ENCODE measurements at regions not wholly inside any gene's neighbourhood (a gene's known extent, or its start where the extent isn't known, plus 50 kb on each side); places are given as distances from the start of the nearest gene placed in this dataset.

DNA sequence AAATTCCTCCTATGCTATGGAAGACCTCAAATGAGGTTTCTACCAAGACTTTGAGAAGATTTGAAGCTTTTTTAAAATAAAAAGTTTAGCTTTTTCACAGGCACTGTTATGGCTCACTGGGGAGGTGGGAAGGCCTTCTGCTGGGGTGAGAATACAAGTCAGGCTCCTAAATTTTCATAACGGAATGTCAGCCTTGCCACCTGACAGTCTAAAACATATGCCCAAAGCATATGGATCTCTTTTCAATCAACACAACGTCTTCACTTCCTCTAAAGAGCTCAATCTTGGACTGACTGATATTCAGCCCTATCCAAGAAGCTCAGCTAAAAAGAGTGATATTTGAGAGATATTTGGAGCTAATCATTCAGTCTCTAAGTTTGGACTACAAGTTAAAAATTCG lies 57.1 kb upstream of the LIN7C start:
- intact Hi-C loops (cut with micrococcal nuclease): no loop called here
- POLR2A ChIA-PET: no interaction called here
- H3K4me3 ChIP-seq (ENCODE audit: control extremely low read depth in 1 of 5, extremely low read depth in 1 of 5, insufficient read depth in 1 of 5, low read depth in 2 of 5, low read length in 4 of 5): no peak overlapping the region
- no CpG with 5 or more reads among the region's 3 CpGs for WGBS (ENCODE audit: insufficient coverage)
- no peak overlapping the region for H2AFZ ChIP-seq (ENCODE audit: insufficient read depth, low read depth, low read length, poor library complexity, severe bottlenecking)
- CTCF ChIA-PET: no interaction called here
- no peaks in the 10 kb centered on the region for H3K4me1 Mint-ChIP-seq
- no peaks in the 10 kb centered on the region for H3K27me3 ChIP-seq (replicated peaks in 1 of 4; ENCODE audit: control extremely low read depth in 1 of 4, control insufficient read depth in 3 of 4, insufficient read depth in 4 of 4, low read length in 3 of 4)
- ATAC-seq (ENCODE audit: low read depth): no peak
- H3K4me2 ChIP-seq (replicated peaks; ENCODE audit: low read depth, low read length, poor library complexity, severe bottlenecking): no peak overlapping the region
- H3K9me3 ChIP-seq (ENCODE audit: control extremely low read depth in 1 of 3, control insufficient read depth in 2 of 3, insufficient read depth in 1 of 3, low read length in 2 of 3): no peaks in the 10 kb centered on the region
- no peaks in the 10 kb centered on the region for H3K36me3 ChIP-seq (replicated peaks in 1 of 2; ENCODE audit: control extremely low read depth in 1 of 2, control insufficient read depth in 1 of 2, extremely low read depth in 1 of 2, insufficient read depth in 2 of 2, low read length in 1 of 2)
- H4K20me1 ChIP-seq (ENCODE audit: control insufficient read depth, insufficient read depth, low read length, poor library complexity, severe bottlenecking): no peaks in the 10 kb centered on the region
- no peak for DNase-seq
- H3K9ac ChIP-seq (ENCODE audit: low read length): no peak overlapping the region
- H3K27ac Mint-ChIP-seq: no peak overlapping the region
- no peak overlapping the region for H3K4me3 Mint-ChIP-seq
- H3K27me3 Mint-ChIP-seq: peaks cover 4% of the 10 kb centered on the region
- no peaks in the 10 kb centered on the region for H3K9me3 Mint-ChIP-seq (ENCODE audit: insufficient read depth)
- H3K79me2 ChIP-seq (ENCODE audit: control insufficient read depth, insufficient read depth, low read length): no peaks in the 10 kb centered on the region
- no peaks in the 10 kb centered on the region for H3K4me1 ChIP-seq (ENCODE audit: control insufficient read depth in 2 of 2, insufficient read depth in 2 of 2, low read length in 2 of 2)
- H3K27ac ChIP-seq (ENCODE audit: low read length in 2 of 2): no peak overlapping the region
- TF ChIP-seq EZH2 (IDR thresholded peaks at IDR 0.05; ENCODE audit: borderline replicate concordance, insufficient read depth, low read depth, low read length, poor library complexity, severe bottlenecking): no peak
- no peak for TF ChIP-seq CTCF (IDR thresholded peaks at IDR 0.05)

- Histone ChIP-seq H3K4me1 (ENCODE audit: control insufficient read depth in 2 of 2, insufficient read depth in 2 of 2, low read length in 2 of 2) (no peaks in the 10 kb centered on the region), H3K79me2 (ENCODE audit: control insufficient read depth, insufficient read depth, low read length) (no peaks in the 10 kb centered on the region), H3K4me3 (ENCODE audit: control extremely low read depth in 1 of 5, extremely low read depth in 1 of 5, insufficient read depth in 1 of 5, low read depth in 2 of 5, low read length in 4 of 5) (no peak overlapping the region), H3K9me3 (ENCODE audit: control extremely low read depth in 1 of 3, control insufficient read depth in 2 of 3, insufficient read depth in 1 of 3, low read length in 2 of 3) (no peaks in the 10 kb centered on the region), H3K9ac (ENCODE audit: low read length) (no peak overlapping the region), H3K36me3 (replicated peaks in 1 of 2; ENCODE audit: control extremely low read depth in 1 of 2, control insufficient read depth in 1 of 2, extremely low read depth in 1 of 2, insufficient read depth in 2 of 2, low read length in 1 of 2) (no peaks in the 10 kb centered on the region), H3K4me2 (replicated peaks; ENCODE audit: low read depth, low read length, poor library complexity, severe bottlenecking) (no peak overlapping the region), H3K27me3 (replicated peaks in 1 of 4; ENCODE audit: control extremely low read depth in 1 of 4, control insufficient read depth in 3 of 4, insufficient read depth in 4 of 4, low read length in 3 of 4) (no peaks in the 10 kb centered on the region), H2AFZ (ENCODE audit: insufficient read depth, low read depth, low read length, poor library complexity, severe bottlenecking) (no peak overlapping the region), H4K20me1 (ENCODE audit: control insufficient read depth, insufficient read depth, low read length, poor library complexity, severe bottlenecking) (no peaks in the 10 kb centered on the region), H3K27ac (ENCODE audit: low read length in 2 of 2) (no peak overlapping the region)
- intact Hi-C loops (cut with micrococcal nuclease): no loop called here
- no peak for DNase-seq
- peaks cover 4% of the 10 kb centered on the region for H3K27me3 Mint-ChIP-seq
- no peak overlapping the region for H3K4me3 Mint-ChIP-seq
- H3K4me1 Mint-ChIP-seq: no peaks in the 10 kb centered on the region
- H3K9me3 Mint-ChIP-seq (ENCODE audit: insufficient read depth): no peaks in the 10 kb centered on the region
- ATAC-seq (ENCODE audit: low read depth): no peak
- H3K27ac Mint-ChIP-seq: no peak overlapping the region
- no peak for TF ChIP-seq CTCF (IDR thresholded peaks at IDR 0.05)
- no peak for TF ChIP-seq EZH2 (IDR thresholded peaks at IDR 0.05; ENCODE audit: borderline replicate concordance, insufficient read depth, low read depth, low read length, poor library complexity, severe bottlenecking)
- POLR2A ChIA-PET: no interaction called here
- CTCF ChIA-PET: no interaction called here
Observed at GRCh38 chr11:27563201-27563600, 56.6 kb upstream of the LIN7C start.

Data from B cell (primary cell).